IPS DF 6.9 (cell line): ENCODE measurements at regions not wholly inside any gene's neighbourhood (a gene's known extent, or its start where the extent isn't known, plus 50 kb on each side); places are given as distances from the start of the nearest gene placed in this dataset.
A peak's percentile ranks its signal among the peaks of the same experiment; 100 is the strongest.

Experiments
- DNase-seq: peaks from one replicate; pipeline ENCODE4 v3.0.0-alpha.2; 2013; ENCODE audit warnings: low read depth, low spot score
- H3K27ac ChIP-seq: one replicate; pipeline ENCODE4 v1.5.1; 2013; ENCODE audit warnings: low read length, control low read depth
- H3K27me3 ChIP-seq: 2 replicates; pipeline ENCODE4 v1.6.1; 2013; ENCODE audit warnings: mild to moderate bottlenecking, low read length; ENCODE audit not compliant: control insufficient read depth, insufficient read depth
- H3K36me3 ChIP-seq: 2 replicates; pipeline ENCODE4 v1.6.1; 2013; ENCODE audit warnings: low read length; ENCODE audit not compliant: control insufficient read depth, insufficient read depth
- H3K4me1 ChIP-seq: 2 replicates; pipeline ENCODE4 v1.6.1; 2013; ENCODE audit warnings: low read length; ENCODE audit not compliant: control insufficient read depth, insufficient read depth
- H3K4me3 ChIP-seq: 2 replicates; pipeline ENCODE4 v1.5.1; 2013; ENCODE audit warnings: mild to moderate bottlenecking, low read length
- H3K9me3 ChIP-seq: 2 replicates; pipeline ENCODE4 v1.6.1; 2013; ENCODE audit warnings: low read length, inconsistent platforms; ENCODE audit not compliant: control insufficient read depth, insufficient read depth
- WGBS: extraction: QIAGEN DNeasy Blood & Tissue Kit; methylation state at CpG from one replicate; pipeline ENCODE4 v1.1.7; 2013; ENCODE audit warnings: mixed read lengths, missing lambda C conversion rate; ENCODE audit not compliant: insufficient read length, insufficient coverage; 5-methylcytosine and 5-hydroxymethylcytosine counted together

DNA sequence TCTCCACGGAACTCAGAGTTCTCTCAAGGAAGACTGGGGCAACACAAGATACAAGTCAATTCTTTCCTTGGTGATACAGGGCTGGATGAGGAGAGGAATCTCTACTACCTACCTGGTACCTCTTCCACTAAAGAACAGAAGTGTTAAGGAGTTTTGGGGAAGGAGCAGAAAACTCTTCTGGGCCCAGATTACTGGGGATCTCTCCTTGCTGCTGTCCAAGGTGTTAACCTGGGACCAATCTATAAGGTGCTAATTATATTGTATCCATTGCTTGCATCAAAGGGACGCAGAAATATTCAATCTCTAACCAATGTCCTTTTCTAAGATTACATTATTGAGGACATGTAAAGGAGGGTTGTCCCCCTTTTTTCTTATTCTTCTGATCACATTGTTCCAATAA is 1102.5 kb downstream of the AMY1C start:
- no peak overlapping the region for H3K4me3 ChIP-seq
- no peak overlapping the region for H3K27ac ChIP-seq
- H3K27me3 ChIP-seq, result no peaks in the 10 kb centered on the region
- DNase-seq, result no peak
- H3K36me3 ChIP-seq, result no peaks in the 10 kb centered on the region
- no CpG with 5 or more reads among the region's 2 CpGs for WGBS
- H3K4me1 ChIP-seq, result no peaks in the 10 kb centered on the region
- H3K9me3 ChIP-seq, result no peaks in the 10 kb centered on the region

GRCh38 chr1:104853276-104853675 is 1103.6 kb downstream of the AMY1C start:
- Histone ChIP-seq H3K36me3 (no peaks in the 10 kb centered on the region), H3K4me1 (no peaks in the 10 kb centered on the region), H3K4me3 (no peak overlapping the region), H3K27ac (no peak overlapping the region), H3K9me3 (no peaks in the 10 kb centered on the region), H3K27me3 (no peaks in the 10 kb centered on the region)
- DNase-seq, result no peak
- WGBS, result no CpG with 5 or more reads among the region's 2 CpGs

- Histone ChIP-seq H3K4me3 (no peak overlapping the region), H3K36me3 (no peaks in the 10 kb centered on the region), H3K4me1 (no peaks in the 10 kb centered on the region), H3K9me3 (no peaks in the 10 kb centered on the region), H3K27ac (no peak overlapping the region), H3K27me3 (no peaks in the 10 kb centered on the region)
- no CpG with 5 or more reads among the region's 2 CpGs for WGBS
- DNase-seq, result no peak
These were observed 1104.8 kb downstream of the AMY1C start for GRCh38 chr1:104854529-104854928.

GRCh38 chr1:104855550-104855949 is 1105.9 kb downstream of the AMY1C start:
- Histone ChIP-seq H3K27ac (no peak overlapping the region), H3K27me3 (no peaks in the 10 kb centered on the region), H3K4me1 (no peaks in the 10 kb centered on the region), H3K36me3 (no peaks in the 10 kb centered on the region), H3K9me3 (no peaks in the 10 kb centered on the region), H3K4me3 (no peak overlapping the region)
- WGBS, result no CpG with 5 or more reads among the region's 3 CpGs
- no peak for DNase-seq

DNA sequence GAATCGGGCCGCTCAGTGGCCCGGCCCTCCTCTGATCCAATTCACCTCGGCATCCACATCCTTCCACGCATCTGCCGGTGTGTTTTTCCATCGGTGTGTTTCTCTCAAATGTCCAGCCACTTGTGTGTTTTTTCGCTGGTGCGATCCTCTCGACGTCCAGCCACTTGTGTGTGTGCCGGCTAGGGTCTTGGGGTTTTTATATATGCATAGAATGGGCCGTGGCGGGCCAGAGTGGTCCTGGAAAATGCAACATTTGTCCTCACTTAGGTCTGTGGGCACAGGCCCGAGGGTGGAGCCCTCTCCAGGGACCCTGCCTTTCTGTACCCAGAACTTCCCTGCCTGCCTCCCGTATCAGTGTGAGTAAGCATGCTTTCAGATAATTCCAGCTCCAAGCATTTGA is 1106.4 kb downstream of the AMY1C start:
- H3K4me1 ChIP-seq, result no peaks in the 10 kb centered on the region
- DNase-seq, result no peak
- no CpG with 5 or more reads among the region's 16 CpGs for WGBS
- H3K27me3 ChIP-seq, result no peaks in the 10 kb centered on the region
- no peak overlapping the region for H3K27ac ChIP-seq
- no peaks in the 10 kb centered on the region for H3K9me3 ChIP-seq
- H3K36me3 ChIP-seq, result no peaks in the 10 kb centered on the region
- H3K4me3 ChIP-seq, result no peak overlapping the region

GRCh38 chr1:104856518-104856917 is 1106.8 kb downstream of the AMY1C start:
- Histone ChIP-seq H3K27me3 (no peaks in the 10 kb centered on the region), H3K4me1 (no peaks in the 10 kb centered on the region), H3K9me3 (no peaks in the 10 kb centered on the region), H3K27ac (no peak overlapping the region), H3K36me3 (no peaks in the 10 kb centered on the region), H3K4me3 (no peak overlapping the region)
- no peak for DNase-seq
- no CpG with 5 or more reads among the region's 1 CpG for WGBS

- Histone ChIP-seq H3K36me3 (no peaks in the 10 kb centered on the region), H3K9me3 (no peaks in the 10 kb centered on the region), H3K4me1 (no peaks in the 10 kb centered on the region), H3K27ac (no peak overlapping the region), H3K4me3 (no peak overlapping the region), H3K27me3 (no peaks in the 10 kb centered on the region)
- WGBS, result no CpG with 5 or more reads among the region's 4 CpGs
- no peak for DNase-seq
These were observed 1119.1 kb downstream of the AMY1C start for GRCh38 chr1:104868794-104869193.

DNA sequence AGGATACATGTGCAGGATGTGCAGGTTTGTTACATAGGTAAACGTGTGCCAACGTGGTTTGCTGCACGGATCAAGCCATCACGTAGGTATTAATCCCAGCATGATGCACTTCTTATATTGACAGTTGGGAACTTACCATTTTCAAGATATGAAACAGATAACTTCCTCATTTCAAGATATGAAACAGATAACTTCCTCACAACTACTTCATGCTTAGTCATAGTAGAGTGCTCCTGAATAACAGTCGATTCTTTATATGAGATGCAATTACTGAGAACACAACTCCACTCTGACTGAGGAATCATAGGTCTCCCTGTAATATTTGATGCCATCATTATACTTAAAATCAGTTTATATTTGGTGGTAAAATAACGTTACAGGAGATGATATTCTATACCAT is 1124.3 kb downstream of the AMY1C start:
- Histone ChIP-seq H3K4me1 (no peaks in the 10 kb centered on the region), H3K36me3 (no peaks in the 10 kb centered on the region), H3K27ac (no peak overlapping the region), H3K27me3 (no peaks in the 10 kb centered on the region), H3K4me3 (no peak overlapping the region), H3K9me3 (no peaks in the 10 kb centered on the region)
- DNase-seq, result no peak
- no CpG with 5 or more reads among the region's 6 CpGs for WGBS

- Histone ChIP-seq H3K4me1 (no peaks in the 10 kb centered on the region), H3K36me3 (no peaks in the 10 kb centered on the region), H3K27me3 (no peaks in the 10 kb centered on the region), H3K9me3 (no peaks in the 10 kb centered on the region), H3K27ac (no peak overlapping the region), H3K4me3 (no peak overlapping the region)
- peak; percentile 11 for DNase-seq
- no CpG with 5 or more reads among the region's 5 CpGs for WGBS
These were observed 1128.7 kb downstream of the AMY1C start for GRCh38 chr1:104878203-104878909.

DNA sequence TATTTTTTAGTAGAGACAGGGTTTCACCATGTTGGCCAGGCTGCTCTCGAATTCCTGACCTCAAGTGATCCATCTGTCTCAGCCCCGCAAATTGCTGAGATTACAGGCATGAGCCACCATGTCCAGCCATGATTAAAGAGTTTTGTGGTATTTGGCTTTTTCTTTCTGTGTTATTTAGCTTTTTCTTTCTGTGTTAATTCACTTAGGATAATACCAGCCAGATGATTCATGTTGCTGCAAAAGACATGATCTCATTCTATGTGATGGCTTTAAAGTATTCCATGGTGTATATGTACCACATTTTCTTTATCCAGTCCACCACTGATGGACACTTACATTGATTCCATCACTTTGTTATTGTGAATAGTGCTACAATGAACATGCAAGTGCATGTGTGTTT is 1135.2 kb downstream of the AMY1C start:
- Histone ChIP-seq H3K9me3 (no peaks in the 10 kb centered on the region), H3K4me1 (no peaks in the 10 kb centered on the region), H3K4me3 (no peak overlapping the region), H3K36me3 (no peaks in the 10 kb centered on the region), H3K27ac (no peak overlapping the region), H3K27me3 (no peaks in the 10 kb centered on the region)
- DNase-seq, result no peak
- WGBS, result no CpG with 5 or more reads among the region's 2 CpGs

- Histone ChIP-seq H3K27me3 (no peaks in the 10 kb centered on the region), H3K36me3 (no peaks in the 10 kb centered on the region), H3K4me3 (no peak overlapping the region), H3K27ac (no peak overlapping the region), H3K4me1 (no peaks in the 10 kb centered on the region), H3K9me3 (no peaks in the 10 kb centered on the region)
- no peak for DNase-seq
- no CpG with 5 or more reads among the region's 3 CpGs for WGBS
These were observed 1155.6 kb downstream of the AMY1C start for GRCh38 chr1:104905322-104905721.
